ENCODE measurements at regions not wholly inside any gene's neighbourhood (a gene's known extent, or its start where the extent isn't known, plus 50 kb on each side); places are given as distances from the start of the nearest gene placed in this dataset.

DNA sequence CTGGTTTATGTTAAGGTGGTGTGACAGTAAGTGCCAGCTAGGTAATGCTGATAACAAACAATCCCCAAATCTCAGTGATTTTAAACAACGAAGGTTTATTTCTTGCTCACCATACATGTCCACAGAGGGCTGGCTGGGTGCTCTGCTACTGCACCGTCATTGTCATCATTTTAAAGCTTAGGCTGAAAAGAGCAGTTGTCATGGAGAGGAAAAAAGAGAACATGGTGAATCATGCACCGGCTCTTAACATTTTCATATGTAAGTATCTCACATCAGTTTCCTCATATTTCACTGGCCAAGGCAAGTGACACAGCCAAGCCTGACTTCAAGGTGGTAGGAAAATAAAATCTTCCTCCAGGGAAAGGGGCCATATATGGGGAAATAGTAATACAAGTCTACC, 746.9 kb downstream of the SORCS3 start:
- TF ChIP-seq, protein P1, sequence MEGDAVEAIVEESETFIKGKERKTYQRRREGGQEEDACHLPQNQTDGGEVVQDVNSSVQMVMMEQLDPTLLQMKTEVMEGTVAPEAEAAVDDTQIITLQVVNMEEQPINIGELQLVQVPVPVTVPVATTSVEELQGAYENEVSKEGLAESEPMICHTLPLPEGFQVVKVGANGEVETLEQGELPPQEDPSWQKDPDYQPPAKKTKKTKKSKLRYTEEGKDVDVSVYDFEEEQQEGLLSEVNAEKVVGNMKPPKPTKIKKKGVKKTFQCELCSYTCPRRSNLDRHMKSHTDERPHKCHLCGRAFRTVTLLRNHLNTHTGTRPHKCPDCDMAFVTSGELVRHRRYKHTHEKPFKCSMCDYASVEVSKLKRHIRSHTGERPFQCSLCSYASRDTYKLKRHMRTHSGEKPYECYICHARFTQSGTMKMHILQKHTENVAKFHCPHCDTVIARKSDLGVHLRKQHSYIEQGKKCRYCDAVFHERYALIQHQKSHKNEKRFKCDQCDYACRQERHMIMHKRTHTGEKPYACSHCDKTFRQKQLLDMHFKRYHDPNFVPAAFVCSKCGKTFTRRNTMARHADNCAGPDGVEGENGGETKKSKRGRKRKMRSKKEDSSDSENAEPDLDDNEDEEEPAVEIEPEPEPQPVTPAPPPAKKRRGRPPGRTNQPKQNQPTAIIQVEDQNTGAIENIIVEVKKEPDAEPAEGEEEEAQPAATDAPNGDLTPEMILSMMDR (IDR thresholded peaks at IDR 0.05) = no peak
- TF ChIP-seq POLR2A (IDR thresholded peaks at IDR 0.05) = no peak

All from right lobe of liver (tissue), 4 donors.